ENCODE measurements at regions not wholly inside any gene's neighbourhood (a gene's known extent, or its start where the extent isn't known, plus 50 kb on each side); places are given as distances from the start of the nearest gene placed in this dataset.

DNA sequence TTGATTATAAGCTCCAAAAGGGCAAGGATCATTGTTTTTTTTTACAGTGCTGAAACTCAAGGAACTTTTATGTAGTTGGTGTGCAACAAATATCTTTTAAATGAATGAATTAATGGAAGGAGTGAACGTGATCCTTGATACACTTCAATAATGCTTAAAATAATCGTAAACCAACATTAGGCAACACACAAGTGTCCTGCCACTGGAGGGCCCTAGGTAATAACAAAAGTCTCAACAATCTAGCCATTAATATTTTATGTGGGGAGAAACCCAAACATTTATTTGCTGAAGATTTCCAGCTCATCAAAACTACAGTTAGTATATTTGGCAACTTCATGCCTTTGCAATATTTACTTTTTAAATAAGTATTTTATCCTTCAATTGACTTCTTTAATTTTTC is 309.0 kb upstream of the FBXL7 start:
- TF ChIP-seq, protein P1, sequence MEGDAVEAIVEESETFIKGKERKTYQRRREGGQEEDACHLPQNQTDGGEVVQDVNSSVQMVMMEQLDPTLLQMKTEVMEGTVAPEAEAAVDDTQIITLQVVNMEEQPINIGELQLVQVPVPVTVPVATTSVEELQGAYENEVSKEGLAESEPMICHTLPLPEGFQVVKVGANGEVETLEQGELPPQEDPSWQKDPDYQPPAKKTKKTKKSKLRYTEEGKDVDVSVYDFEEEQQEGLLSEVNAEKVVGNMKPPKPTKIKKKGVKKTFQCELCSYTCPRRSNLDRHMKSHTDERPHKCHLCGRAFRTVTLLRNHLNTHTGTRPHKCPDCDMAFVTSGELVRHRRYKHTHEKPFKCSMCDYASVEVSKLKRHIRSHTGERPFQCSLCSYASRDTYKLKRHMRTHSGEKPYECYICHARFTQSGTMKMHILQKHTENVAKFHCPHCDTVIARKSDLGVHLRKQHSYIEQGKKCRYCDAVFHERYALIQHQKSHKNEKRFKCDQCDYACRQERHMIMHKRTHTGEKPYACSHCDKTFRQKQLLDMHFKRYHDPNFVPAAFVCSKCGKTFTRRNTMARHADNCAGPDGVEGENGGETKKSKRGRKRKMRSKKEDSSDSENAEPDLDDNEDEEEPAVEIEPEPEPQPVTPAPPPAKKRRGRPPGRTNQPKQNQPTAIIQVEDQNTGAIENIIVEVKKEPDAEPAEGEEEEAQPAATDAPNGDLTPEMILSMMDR (IDR thresholded peaks at IDR 0.05), result no peak
- no peak for TF ChIP-seq POLR2A (IDR thresholded peaks at IDR 0.05)
- Histone ChIP-seq H3K4me3 (no peak overlapping the region), H3K27ac (no peak overlapping the region), H3K27me3 (no peaks in the 10 kb centered on the region), H3K9me3 (no peaks in the 10 kb centered on the region), H3K36me3 (no peaks in the 10 kb centered on the region), H3K4me1 (no peaks in the 10 kb centered on the region)
- no peak for DNase-seq
- intact Hi-C loops (cut with DNase I; ENCODE audit: low total_unique reads), result no loop called here

DNA sequence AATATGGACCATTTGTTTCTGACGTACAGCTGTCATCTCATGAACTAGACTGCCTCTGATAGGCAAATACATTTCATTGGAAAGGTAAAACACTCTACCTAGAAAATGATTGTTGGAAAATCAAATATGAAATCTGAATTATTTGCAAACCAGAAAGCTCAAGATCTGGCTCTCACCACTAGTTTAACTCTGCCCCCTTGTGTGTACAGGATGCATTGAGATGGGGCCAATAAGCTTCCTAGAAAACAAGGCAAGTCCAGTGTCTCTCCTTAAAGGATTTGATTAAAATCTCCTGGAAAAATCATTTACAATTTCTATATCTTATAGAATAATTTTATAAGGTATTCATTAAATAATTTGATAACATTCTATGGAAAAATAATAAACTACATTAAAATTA is 311.9 kb upstream of the ANKH start:
- TF ChIP-seq, protein P1 (IDR thresholded peaks at IDR 0.05), result peak in 1 of 4 experiments; percentile 5
- no peak for TF ChIP-seq POLR2A (IDR thresholded peaks at IDR 0.05)
- no peak for DNase-seq
- Histone ChIP-seq H3K4me3 (no peak overlapping the region), H3K4me1 (no peaks in the 10 kb centered on the region), H3K27ac (no peak overlapping the region), H3K27me3 (no peaks in the 10 kb centered on the region), H3K9me3 (no peaks in the 10 kb centered on the region), H3K36me3 (no peaks in the 10 kb centered on the region)
- intact Hi-C loops (cut with DNase I; ENCODE audit: low total_unique reads), result no loop called here

DNA sequence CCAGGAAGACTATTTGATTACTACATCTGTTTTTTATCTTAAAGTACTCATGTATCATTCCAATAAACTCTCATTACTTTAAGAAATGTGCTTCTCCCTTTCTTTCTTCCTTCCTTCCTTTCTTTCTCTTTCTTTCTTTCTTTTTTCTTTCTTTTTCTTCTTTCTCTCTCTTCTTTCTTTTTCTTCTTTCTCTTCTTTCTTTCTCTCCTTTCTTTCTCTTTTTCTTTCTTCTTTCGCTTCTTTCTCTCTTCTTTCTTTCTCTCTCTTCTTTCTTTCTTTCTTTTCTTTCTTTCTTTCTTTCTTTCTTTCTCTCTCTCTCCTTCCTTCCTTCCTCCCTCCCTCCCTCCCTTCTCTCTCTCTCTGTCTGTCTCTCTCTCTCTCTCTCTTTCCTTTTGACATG is 298.6 kb upstream of the ANKH start:
- Histone ChIP-seq H3K27ac (no peak overlapping the region), H3K9me3 (no peaks in the 10 kb centered on the region), H3K4me3 (no peak overlapping the region), H3K36me3 (no peaks in the 10 kb centered on the region), H3K27me3 (no peaks in the 10 kb centered on the region), H3K4me1 (no peaks in the 10 kb centered on the region)
- intact Hi-C loops (cut with DNase I; ENCODE audit: low total_unique reads), result no loop called here
- no peak for TF ChIP-seq POLR2A (IDR thresholded peaks at IDR 0.05)
- no peak for DNase-seq

- H3K4me3 ChIP-seq, result no peak overlapping the region
- intact Hi-C loops (cut with DNase I; ENCODE audit: low total_unique reads), result no loop called here
- H3K9me3 ChIP-seq, result no peaks in the 10 kb centered on the region
- no peaks in the 10 kb centered on the region for H3K36me3 ChIP-seq
- H3K27me3 ChIP-seq, result no peaks in the 10 kb centered on the region
- TF ChIP-seq POLR2A (IDR thresholded peaks at IDR 0.05), result no peak
- TF ChIP-seq, protein P1 (IDR thresholded peaks at IDR 0.05), result no peak
- no peak overlapping the region for H3K27ac ChIP-seq
- DNase-seq, result no peak
- H3K4me1 ChIP-seq, result no peaks in the 10 kb centered on the region
Observed at GRCh38 chr5:15168358-15168757, 296.8 kb upstream of the ANKH start.

GRCh38 chr5:15160091-15160490 is 288.5 kb upstream of the ANKH start:
- Histone ChIP-seq H3K27me3 (no peaks in the 10 kb centered on the region), H3K36me3 (no peaks in the 10 kb centered on the region), H3K4me3 (no peak overlapping the region), H3K9me3 (no peaks in the 10 kb centered on the region), H3K4me1 (no peaks in the 10 kb centered on the region), H3K27ac (no peak overlapping the region)
- intact Hi-C loops (cut with DNase I; ENCODE audit: low total_unique reads), result no loop called here
- TF ChIP-seq, protein P1 (IDR thresholded peaks at IDR 0.05), result no peak
- TF ChIP-seq POLR2A (IDR thresholded peaks at IDR 0.05), result no peak
- DNase-seq, result no peak

DNA sequence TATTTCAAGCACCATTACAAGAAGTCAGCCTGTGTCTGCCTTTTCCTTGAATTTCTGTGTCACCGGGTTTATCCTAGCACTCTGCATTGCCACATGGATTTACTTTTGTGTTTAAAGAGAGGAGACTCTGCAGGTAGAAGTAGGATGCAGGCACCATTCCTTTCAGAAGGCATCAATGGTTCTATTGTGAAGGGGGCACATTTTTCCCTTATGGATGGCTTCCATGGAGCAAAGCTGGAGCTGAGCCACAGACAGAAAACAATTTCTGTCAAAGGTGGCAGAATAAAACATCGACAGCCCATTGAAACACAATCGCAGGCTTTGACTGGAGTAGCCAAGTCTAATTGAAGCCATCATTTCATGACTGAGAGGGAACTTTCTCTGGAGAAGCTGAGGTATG is 288.0 kb upstream of the ANKH start:
- no peaks in the 10 kb centered on the region for H3K27me3 ChIP-seq
- H3K36me3 ChIP-seq, result no peaks in the 10 kb centered on the region
- no peaks in the 10 kb centered on the region for H3K9me3 ChIP-seq
- no peak overlapping the region for H3K4me3 ChIP-seq
- H3K27ac ChIP-seq, result no peak overlapping the region
- H3K4me1 ChIP-seq, result no peaks in the 10 kb centered on the region
- intact Hi-C loops (cut with DNase I; ENCODE audit: low total_unique reads), result no loop called here
- TF ChIP-seq, protein P1 (IDR thresholded peaks at IDR 0.05), result no peak
- no peak for TF ChIP-seq POLR2A (IDR thresholded peaks at IDR 0.05)
- no peak for DNase-seq

Data from uterus (tissue), 3 donors.